HG02938 (cell line): ENCODE measurements at regions not wholly inside any gene's neighbourhood (a gene's known extent, or its start where the extent isn't known, plus 50 kb on each side); places are given as distances from the start of the nearest gene placed in this dataset.

Source experiments
- ATAC-seq: cut with Tn5 transposase; IDR thresholded peaks from one replicate; pipeline ENCODE4 v1.9.1; 2021; ENCODE audit warnings: mild to moderate bottlenecking, moderate library complexity; ENCODE audit not compliant: unreplicated experiment

GRCh38 chr3:18835021-18835420, 313.3 kb upstream of the KCNH8 start:
- no peak for ATAC-seq

DNA sequence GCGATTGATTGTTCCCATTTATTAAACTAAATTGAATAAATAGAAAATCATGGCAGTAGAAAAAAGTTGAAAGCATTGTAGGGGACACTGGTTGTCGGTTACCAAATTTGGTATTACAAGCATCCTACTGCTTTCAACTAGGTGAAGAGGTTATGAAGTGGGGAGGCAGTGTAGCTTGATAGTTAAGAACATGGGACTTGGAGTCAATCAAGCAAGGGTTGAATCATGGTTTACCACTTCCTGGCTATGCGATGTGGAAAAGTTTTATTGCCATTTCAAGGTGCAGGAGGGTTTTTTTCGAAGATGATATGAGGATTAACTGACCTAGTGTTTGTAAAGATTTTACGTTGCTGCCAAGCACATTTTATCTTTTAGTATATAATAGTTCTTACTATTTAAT, 318.2 kb upstream of the KCNH8 start:
- ATAC-seq = no peak

- ATAC-seq = no peak
These were observed 319.7 kb upstream of the KCNH8 start for GRCh38 chr3:18828637-18829036.

GRCh38 chr3:18827664-18828063, 320.6 kb upstream of the KCNH8 start:
- no peak for ATAC-seq

GRCh38 chr3:18825665-18826064, 322.6 kb upstream of the KCNH8 start:
- ATAC-seq = no peak

- no peak for ATAC-seq
These were observed 335.0 kb upstream of the KCNH8 start for GRCh38 chr3:18813300-18813699.

DNA sequence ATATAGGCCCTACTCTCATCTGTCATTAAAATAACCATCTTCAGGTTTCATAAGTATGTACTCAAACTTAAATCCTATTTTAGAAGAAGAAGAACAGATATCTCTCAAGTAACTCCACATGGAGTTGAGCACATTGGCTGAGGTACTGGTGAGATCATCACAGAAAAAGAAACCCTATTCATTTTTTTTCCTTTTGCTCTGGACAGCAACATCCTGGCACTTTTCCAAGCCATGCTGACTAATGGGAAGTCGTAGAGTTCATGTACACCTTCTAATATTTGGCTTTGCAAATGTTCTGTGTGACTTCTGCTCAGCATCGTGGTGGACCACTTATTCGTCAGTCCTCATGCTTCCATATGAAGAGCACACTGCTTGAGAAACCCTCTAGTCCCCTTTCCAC, 336.0 kb upstream of the KCNH8 start:
- ATAC-seq = no peak

GRCh38 chr3:18810306-18810661, 338.0 kb upstream of the KCNH8 start:
- ATAC-seq = no peak

DNA sequence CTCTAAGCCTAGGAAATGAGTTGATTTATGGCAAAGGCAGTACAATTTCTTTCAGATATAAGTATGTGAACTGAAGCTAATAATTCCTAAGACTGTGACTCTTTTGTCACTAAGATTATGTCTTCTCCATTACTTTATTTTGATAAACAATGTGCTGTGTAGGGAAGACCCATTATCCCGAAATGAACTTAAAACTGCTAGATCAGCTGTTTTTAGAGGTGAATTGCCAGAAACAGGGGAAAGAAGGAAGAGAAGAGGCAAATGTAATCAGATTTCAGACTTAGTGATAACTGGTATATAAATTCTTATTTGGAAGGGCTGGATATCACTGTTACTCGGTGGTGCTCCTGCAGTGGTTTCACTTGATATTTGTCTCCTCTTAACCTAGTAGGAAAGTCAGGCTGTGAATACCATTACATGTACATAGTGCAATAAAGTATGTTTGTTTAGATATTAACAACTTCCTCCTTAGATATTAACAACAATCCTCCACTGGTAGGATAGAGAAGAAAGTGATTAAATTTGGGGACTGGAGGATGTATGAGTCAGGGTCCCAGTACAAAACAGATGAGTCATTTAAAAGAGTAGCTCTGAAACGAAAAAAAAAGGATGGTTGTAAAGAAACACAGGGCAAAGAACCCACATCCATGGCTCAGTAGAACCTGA, 338.5 kb upstream of the KCNH8 start:
- no peak for ATAC-seq

DNA sequence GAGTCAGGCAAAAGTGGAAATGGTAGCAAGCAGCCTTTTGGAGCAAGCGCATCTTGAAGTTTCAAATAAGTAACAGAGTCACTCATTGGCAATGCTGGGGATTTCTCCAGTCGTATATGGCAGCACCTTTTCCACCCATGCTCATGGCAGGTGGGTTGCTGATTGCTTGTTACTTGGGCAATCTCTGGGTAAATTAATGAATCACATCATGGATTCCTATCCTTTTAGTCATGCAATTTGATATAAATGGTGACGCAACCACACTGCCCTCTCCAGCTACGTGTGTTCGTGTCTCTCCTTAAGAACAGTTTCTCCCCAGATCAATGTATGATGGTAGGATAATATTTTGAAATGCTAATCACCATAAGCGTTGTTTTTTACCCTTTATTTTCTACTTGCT, 339.9 kb upstream of the KCNH8 start:
- ATAC-seq = no peak

DNA sequence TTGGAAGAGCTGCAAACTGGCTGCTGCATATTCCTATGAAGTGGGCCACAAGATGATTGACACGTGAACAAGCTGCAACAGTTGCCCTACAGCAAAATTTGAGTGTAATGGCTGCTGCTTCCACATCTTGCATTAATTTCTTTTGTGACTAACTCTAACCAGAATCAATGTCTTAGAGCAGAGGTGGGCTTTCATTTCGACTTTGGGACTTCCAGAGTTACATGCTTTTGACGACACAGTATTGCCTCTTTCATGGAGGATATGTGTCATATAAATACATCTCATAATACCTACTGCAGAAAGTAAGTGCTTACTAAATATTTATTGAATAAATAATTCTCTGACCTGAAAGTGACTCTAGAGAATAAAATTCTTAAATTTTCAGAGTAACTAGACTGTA, 340.7 kb upstream of the KCNH8 start:
- ATAC-seq = no peak

DNA sequence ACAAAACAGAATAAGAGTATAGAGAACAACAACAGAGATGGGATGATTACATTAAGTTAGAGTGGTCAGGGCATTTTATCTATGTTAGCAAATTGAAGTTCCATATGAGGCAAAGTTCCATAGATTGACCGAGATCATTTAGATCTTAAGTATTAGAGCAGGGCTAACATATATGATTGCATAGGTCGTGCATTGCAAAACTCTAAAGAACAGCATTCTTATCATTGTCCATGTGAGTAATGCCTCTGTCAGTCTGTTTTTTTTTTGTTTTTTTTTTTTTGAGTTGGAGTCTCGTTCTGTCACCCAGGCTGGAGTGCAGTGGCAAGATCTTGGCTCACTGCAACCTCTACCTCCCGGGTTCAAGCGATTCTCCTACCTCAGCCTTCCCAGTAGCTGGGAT, 341.7 kb upstream of the KCNH8 start:
- ATAC-seq = no peak

DNA sequence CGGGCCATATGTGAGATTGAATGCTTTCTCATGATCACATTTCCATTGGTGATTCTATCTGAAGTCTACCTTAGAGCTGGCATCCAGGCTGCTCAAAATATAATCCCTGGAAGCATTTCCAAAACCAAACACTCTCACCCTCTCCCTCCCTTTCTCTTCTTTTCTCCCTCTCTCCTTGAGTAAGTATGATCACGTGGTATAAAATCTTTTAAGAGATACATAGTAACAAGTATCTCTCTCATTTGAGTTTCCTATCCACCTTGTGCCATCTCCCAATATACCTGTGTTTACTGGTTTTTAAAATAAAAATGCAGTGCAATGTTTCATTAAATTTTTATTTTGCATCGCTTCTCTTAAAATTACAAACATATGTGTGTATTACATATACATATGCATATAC, 350.9 kb upstream of the KCNH8 start:
- no peak for ATAC-seq

GRCh38 chr3:18795078-18795477, 353.2 kb upstream of the KCNH8 start:
- no peak for ATAC-seq

- ATAC-seq = no peak
These were observed 356.6 kb upstream of the KCNH8 start for GRCh38 chr3:18791752-18792151.

GRCh38 chr3:18791182-18791581, 357.1 kb upstream of the KCNH8 start:
- no peak for ATAC-seq

DNA sequence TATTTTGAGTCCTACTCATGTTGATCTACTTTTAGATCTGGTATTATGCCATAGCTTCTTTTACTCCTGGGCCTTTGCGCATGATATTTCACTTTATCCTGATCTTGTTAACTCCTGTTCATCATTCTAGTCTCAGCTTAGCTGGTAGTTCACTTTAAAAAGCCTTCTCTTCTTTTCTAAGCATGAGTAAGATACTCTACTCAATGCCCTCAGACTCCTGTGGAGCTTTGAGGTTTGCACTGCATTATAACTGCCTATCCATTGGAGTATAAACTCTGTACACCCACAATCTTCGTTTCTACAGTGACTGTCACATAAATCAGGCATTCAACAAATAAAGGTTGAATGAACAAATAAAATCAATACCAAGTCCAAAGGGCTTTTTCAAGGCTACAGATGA, 357.9 kb upstream of the KCNH8 start:
- ATAC-seq = no peak

DNA sequence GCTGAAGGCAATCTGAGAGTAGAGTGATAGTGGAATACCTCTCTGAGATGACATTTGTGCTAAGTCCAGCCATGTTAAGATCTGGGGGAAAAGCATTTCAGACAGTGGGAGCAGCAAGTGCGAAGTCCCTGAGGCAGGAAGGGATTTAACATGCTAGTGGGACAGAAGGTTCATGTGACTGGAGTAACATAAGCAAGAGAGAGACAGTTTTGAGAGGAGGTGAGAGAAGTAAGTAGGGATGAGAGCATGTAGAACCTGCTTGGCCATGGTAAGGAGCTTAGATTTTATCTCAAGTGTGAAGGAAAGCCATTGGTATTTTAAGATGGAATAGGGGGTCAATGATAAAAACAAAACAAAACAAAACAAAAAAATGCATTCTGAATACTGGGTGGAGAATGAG, 358.6 kb upstream of the KCNH8 start:
- ATAC-seq = no peak

GRCh38 chr3:18787441-18787840, 360.9 kb upstream of the KCNH8 start:
- no peak for ATAC-seq

GRCh38 chr3:18786650-18787323, 361.5 kb upstream of the KCNH8 start:
- no peak for ATAC-seq

- no peak for ATAC-seq
These were observed 357.1 kb upstream of the SATB1 start for GRCh38 chr3:18782191-18782590.

- ATAC-seq = no peak
These were observed 355.8 kb upstream of the SATB1 start for GRCh38 chr3:18780959-18781358.

- ATAC-seq = no peak
These were observed 354.6 kb upstream of the SATB1 start for GRCh38 chr3:18779704-18780103.
